ENCODE measurements at regions not wholly inside any gene's neighbourhood (a gene's known extent, or its start where the extent isn't known, plus 50 kb on each side); places are given as distances from the start of the nearest gene placed in this dataset.

DNA sequence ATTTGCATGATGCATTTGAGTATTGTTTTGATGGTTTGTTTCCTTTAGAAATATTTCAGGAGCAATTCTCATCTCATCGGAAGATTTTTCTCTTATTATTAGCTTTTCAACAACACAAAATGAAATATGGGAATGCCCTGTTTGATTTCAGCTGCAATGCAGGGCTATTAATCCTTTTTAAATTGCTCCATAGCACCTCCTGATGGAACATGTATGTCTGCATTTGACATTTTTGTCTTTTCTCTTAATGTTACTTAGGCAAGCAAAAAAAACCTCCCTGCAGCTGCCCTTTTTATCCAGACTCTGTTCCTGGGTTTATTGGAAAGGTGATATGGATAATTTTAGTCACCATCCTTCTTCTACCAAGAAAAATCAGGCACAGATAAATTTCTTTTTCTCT is 895.8 kb downstream of the RPS29 start:
- no peaks in the 10 kb centered on the region for H3K36me3 ChIP-seq (ENCODE audit: control insufficient read depth, low read length)
- TF ChIP-seq EZH2phosphoT487 (IDR thresholded peaks at IDR 0.05; ENCODE audit: borderline replicate concordance, low read length) = no peak
- TF ChIP-seq, protein P1, sequence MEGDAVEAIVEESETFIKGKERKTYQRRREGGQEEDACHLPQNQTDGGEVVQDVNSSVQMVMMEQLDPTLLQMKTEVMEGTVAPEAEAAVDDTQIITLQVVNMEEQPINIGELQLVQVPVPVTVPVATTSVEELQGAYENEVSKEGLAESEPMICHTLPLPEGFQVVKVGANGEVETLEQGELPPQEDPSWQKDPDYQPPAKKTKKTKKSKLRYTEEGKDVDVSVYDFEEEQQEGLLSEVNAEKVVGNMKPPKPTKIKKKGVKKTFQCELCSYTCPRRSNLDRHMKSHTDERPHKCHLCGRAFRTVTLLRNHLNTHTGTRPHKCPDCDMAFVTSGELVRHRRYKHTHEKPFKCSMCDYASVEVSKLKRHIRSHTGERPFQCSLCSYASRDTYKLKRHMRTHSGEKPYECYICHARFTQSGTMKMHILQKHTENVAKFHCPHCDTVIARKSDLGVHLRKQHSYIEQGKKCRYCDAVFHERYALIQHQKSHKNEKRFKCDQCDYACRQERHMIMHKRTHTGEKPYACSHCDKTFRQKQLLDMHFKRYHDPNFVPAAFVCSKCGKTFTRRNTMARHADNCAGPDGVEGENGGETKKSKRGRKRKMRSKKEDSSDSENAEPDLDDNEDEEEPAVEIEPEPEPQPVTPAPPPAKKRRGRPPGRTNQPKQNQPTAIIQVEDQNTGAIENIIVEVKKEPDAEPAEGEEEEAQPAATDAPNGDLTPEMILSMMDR (IDR thresholded peaks at IDR 0.05; ENCODE audit: low read depth, low read length, poor library complexity, severe bottlenecking) = peak; percentile 46

DNA sequence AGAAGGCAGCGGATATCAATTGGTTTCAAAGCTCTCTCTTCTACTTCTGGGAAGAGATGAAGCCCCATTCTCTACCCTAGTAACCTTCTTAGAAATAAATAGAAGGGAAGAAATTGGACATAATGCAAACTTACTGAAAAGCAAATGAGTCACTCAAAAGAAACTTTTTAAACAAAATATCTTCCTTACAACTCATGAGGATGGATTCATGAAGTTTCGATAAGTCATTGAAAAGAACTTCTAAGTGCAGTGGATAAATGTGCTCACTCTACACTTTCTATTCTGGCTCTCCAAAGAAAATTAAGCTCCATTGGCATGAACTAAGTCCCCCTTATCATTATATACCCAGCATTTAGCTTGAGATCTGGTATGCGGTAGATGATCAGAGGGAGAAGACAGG is 899.5 kb downstream of the RPS29 start:
- no peaks in the 10 kb centered on the region for H3K4me1 ChIP-seq (ENCODE audit: control insufficient read depth, low read length)
- H3K4me3 ChIP-seq (ENCODE audit: low read length) = no peak overlapping the region
- no peak overlapping the region for H3K27ac ChIP-seq (ENCODE audit: low read depth, low read length)
- no peaks in the 10 kb centered on the region for H3K79me2 ChIP-seq (ENCODE audit: control insufficient read depth, low read length)
- H3K9me3 ChIP-seq (ENCODE audit: control insufficient read depth, insufficient read depth, low read length) = no peaks in the 10 kb centered on the region
- no peaks in the 10 kb centered on the region for H3K27me3 ChIP-seq (ENCODE audit: control insufficient read depth, low read length)
- no peaks in the 10 kb centered on the region for H3K9me2 ChIP-seq (replicated peaks; ENCODE audit: control insufficient read depth, low read length)
- no peaks in the 10 kb centered on the region for H4K20me1 ChIP-seq (ENCODE audit: control insufficient read depth, insufficient read depth, low read depth, low read length)
- no peaks in the 10 kb centered on the region for H3K36me3 ChIP-seq (ENCODE audit: control insufficient read depth, low read length)
- H3F3A ChIP-seq (ENCODE audit: control insufficient read depth, insufficient read depth) = no peaks in the 10 kb centered on the region
- H3K4me2 ChIP-seq (ENCODE audit: low read length) = no peak overlapping the region
- TF ChIP-seq, protein P1 (IDR thresholded peaks at IDR 0.05; ENCODE audit: low read depth, low read length, poor library complexity, severe bottlenecking) = no peak
- TF ChIP-seq EZH2phosphoT487 (IDR thresholded peaks at IDR 0.05; ENCODE audit: borderline replicate concordance, low read length) = no peak

More for the DNA sequence above, 895.8 kb downstream of the RPS29 start:
- no peaks in the 10 kb centered on the region for H3K27me3 ChIP-seq (ENCODE audit: control insufficient read depth, low read length)
- H3K27ac ChIP-seq (ENCODE audit: low read depth, low read length) = no peak overlapping the region
- no peaks in the 10 kb centered on the region for H4K20me1 ChIP-seq (ENCODE audit: control insufficient read depth, insufficient read depth, low read depth, low read length)
- H3K9me2 ChIP-seq (replicated peaks; ENCODE audit: control insufficient read depth, low read length) = no peaks in the 10 kb centered on the region
- no peaks in the 10 kb centered on the region for H3F3A ChIP-seq (ENCODE audit: control insufficient read depth, insufficient read depth)
- no peak overlapping the region for H3K4me2 ChIP-seq (ENCODE audit: low read length)
- H3K9me3 ChIP-seq (ENCODE audit: control insufficient read depth, insufficient read depth, low read length) = no peaks in the 10 kb centered on the region
- H3K79me2 ChIP-seq (ENCODE audit: control insufficient read depth, low read length) = no peaks in the 10 kb centered on the region
- H3K4me1 ChIP-seq (ENCODE audit: control insufficient read depth, low read length) = no peaks in the 10 kb centered on the region
- no peak overlapping the region for H3K4me3 ChIP-seq (ENCODE audit: low read length)

DNA sequence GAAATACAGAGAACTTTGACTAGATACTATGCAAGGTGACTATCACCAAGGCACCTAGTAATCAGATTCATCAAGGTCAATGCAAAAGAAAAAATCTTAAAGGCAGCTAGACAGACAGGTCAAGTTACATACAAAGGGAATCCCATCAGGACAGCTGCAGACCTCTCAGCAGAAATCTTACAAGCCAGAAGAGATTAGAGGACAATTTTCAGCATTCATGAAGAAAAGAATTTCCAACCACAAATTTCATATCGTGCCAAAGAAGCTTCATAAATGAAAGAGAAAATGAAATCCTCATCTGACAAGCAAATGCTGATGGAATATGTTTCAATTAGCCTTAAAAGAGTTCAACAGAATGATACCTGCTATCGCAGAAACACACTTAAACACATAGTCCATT is 913.7 kb downstream of the RPS29 start:
- H3K4me2 ChIP-seq (ENCODE audit: low read length) = no peak overlapping the region
- H4K20me1 ChIP-seq (ENCODE audit: control insufficient read depth, insufficient read depth, low read depth, low read length) = no peaks in the 10 kb centered on the region
- no peaks in the 10 kb centered on the region for H3K4me1 ChIP-seq (ENCODE audit: control insufficient read depth, low read length)
- no peak overlapping the region for H3K27ac ChIP-seq (ENCODE audit: low read depth, low read length)
- H3K4me3 ChIP-seq (ENCODE audit: low read length) = no peak overlapping the region
- TF ChIP-seq, protein P1 (IDR thresholded peaks at IDR 0.05; ENCODE audit: low read depth, low read length, poor library complexity, severe bottlenecking) = no peak
- TF ChIP-seq EZH2phosphoT487 (IDR thresholded peaks at IDR 0.05; ENCODE audit: borderline replicate concordance, low read length) = no peak
- H3K9me2 ChIP-seq (replicated peaks; ENCODE audit: control insufficient read depth, low read length) = no peaks in the 10 kb centered on the region
- no peaks in the 10 kb centered on the region for H3K36me3 ChIP-seq (ENCODE audit: control insufficient read depth, low read length)
- no peaks in the 10 kb centered on the region for H3K27me3 ChIP-seq (ENCODE audit: control insufficient read depth, low read length)
- H3K9me3 ChIP-seq (ENCODE audit: control insufficient read depth, insufficient read depth, low read length) = no peaks in the 10 kb centered on the region
- H3K79me2 ChIP-seq (ENCODE audit: control insufficient read depth, low read length) = no peaks in the 10 kb centered on the region
- no peaks in the 10 kb centered on the region for H3F3A ChIP-seq (ENCODE audit: control insufficient read depth, insufficient read depth)

DNA sequence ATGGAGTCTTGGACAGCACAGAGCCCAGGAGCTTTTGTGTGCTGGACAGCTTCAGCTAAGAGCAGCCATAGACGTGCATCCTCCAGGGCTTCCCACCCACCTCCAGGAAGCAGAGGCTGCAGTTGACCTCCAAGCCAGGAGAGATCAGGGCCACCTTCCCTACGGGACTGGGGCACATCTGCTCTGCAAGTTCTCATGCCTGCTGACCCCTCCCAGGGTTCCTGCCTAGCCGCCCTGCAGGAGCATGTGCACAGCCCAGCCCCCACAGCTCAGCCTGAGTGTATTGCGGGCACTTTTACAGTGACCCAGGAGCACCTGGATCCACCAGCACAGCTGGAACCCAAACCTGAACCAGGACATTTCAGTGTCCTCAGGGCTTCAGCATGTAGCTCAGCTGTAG is 915.2 kb downstream of the RPS29 start:
- Histone ChIP-seq H3K36me3 (ENCODE audit: control insufficient read depth, low read length) (no peaks in the 10 kb centered on the region), H3K79me2 (ENCODE audit: control insufficient read depth, low read length) (no peaks in the 10 kb centered on the region), H3K4me3 (ENCODE audit: low read length) (no peak overlapping the region), H3K27me3 (ENCODE audit: control insufficient read depth, low read length) (no peaks in the 10 kb centered on the region), H3K9me3 (ENCODE audit: control insufficient read depth, insufficient read depth, low read length) (no peaks in the 10 kb centered on the region), H3K9me2 (replicated peaks; ENCODE audit: control insufficient read depth, low read length) (no peaks in the 10 kb centered on the region), H3K27ac (ENCODE audit: low read depth, low read length) (no peak overlapping the region), H3K4me2 (ENCODE audit: low read length) (no peak overlapping the region), H3K4me1 (ENCODE audit: control insufficient read depth, low read length) (no peaks in the 10 kb centered on the region), H3F3A (ENCODE audit: control insufficient read depth, insufficient read depth) (no peaks in the 10 kb centered on the region), H4K20me1 (ENCODE audit: control insufficient read depth, insufficient read depth, low read depth, low read length) (no peaks in the 10 kb centered on the region)
- TF ChIP-seq, protein P1 (IDR thresholded peaks at IDR 0.05; ENCODE audit: low read depth, low read length, poor library complexity, severe bottlenecking) = no peak
- TF ChIP-seq EZH2phosphoT487 (IDR thresholded peaks at IDR 0.05; ENCODE audit: borderline replicate concordance, low read length) = no peak
